GM12878 (cell line): ENCODE measurements at regions not wholly inside any gene's neighbourhood (a gene's known extent, or its start where the extent isn't known, plus 50 kb on each side); places are given as distances from the start of the nearest gene placed in this dataset.

ENCODE experiments used
- ATAC-seq: fragments of 200-7000 bp; cut with Tn5 transposase; 3 replicates; pipeline ENCODE4 v1.9.1; 2020; ENCODE audit warnings: mild to moderate bottlenecking, moderate library complexity
- BruUV-seq: library from RNA; stranded (reverse); fragments of 400-500 nt; replicated peaks from 2 replicates; lab custom pipeline; 2021; lab: Mats Ljungman, UMichigan
- CTCF ChIA-PET: fragments of 300-600 bp; sonication (Branson Sonifier 250); formaldehyde crosslinking; extraction: SDS; loops from one replicate; lab custom pipeline; 2021; ENCODE audit warnings: inconsistent platforms; lab: Yijun Ruan, JAX
- POLR2A ChIA-PET: fragments of 350-600 bp; formaldehyde crosslinking; extraction: SDS; loops from one replicate; lab custom pipeline; 2021; ENCODE audit warnings: inconsistent platforms; lab: Charles Lee
- RAD21 ChIA-PET: fragments of 300-600 bp; sonication (Branson Sonifier 250); formaldehyde crosslinking; loops from one replicate; lab custom pipeline; 2023; ENCODE audit warnings: antibody characterized with exemption; ENCODE audit not compliant: unreplicated experiment; lab: Charles Lee
- SMC1A ChIA-PET: fragments of 300-600 bp; sonication (Branson Sonifier 250); formaldehyde crosslinking; loops from one replicate; lab custom pipeline; 2023; ENCODE audit not compliant: unreplicated experiment, uncharacterized antibody; lab: Charles Lee
- DNase-seq: peaks from one replicate; pipeline ENCODE4 v3.0.0-alpha.2; 2011; ENCODE audit warnings: low read depth, low spot score
- FAIRE-seq: peaks from 3 replicates; lab custom pipeline; 2011; peaks lifted over from hg19 to GRCh38; lab: Jason Lieb, UNC
- H2AFZ ChIP-seq: 2 replicates; pipeline ENCODE4 v1.6.0; 2011; ENCODE audit warnings: low read depth, low read length, control low read depth; ENCODE audit not compliant: control insufficient read depth
- H3K27ac ChIP-seq: 2 replicates; pipeline ENCODE4 v1.5.1; 2011; ENCODE audit warnings: control low read depth; ENCODE audit not compliant: control insufficient read depth, insufficient read depth
- H3K27me3 ChIP-seq, 2 experiments: replicated peaks in 1 of 2; 2 replicates each; pipeline versions ENCODE4 v1.6.0 to v1.6.1; 2011; ENCODE audit warnings: low read length in 1 of 2; ENCODE audit not compliant: control insufficient read depth in 2 of 2, insufficient read depth in 2 of 2
- H3K36me3 ChIP-seq, 2 experiments: 2 replicates each; pipeline ENCODE4 v1.5.1; 2011; ENCODE audit warnings: low read length in 1 of 2; ENCODE audit not compliant: control insufficient read depth in 2 of 2, insufficient read depth in 2 of 2
- H3K4me1 ChIP-seq: 2 replicates; pipeline ENCODE4 v1.6.1; 2011; ENCODE audit warnings: mild to moderate bottlenecking, low read length, moderate library complexity, mixed read lengths; ENCODE audit not compliant: control insufficient read depth, insufficient read depth
- H3K4me2 ChIP-seq: 2 replicates; pipeline ENCODE4 v1.6.0; 2011; ENCODE audit warnings: control low read depth; ENCODE audit not compliant: control insufficient read depth, insufficient read depth
- H3K4me3 ChIP-seq: fragments of 200-600 bp; sonication (generic); 2 replicates; pipeline ENCODE4 v1.5.1; 2016
- H3K79me2 ChIP-seq: 2 replicates; pipeline ENCODE4 v1.6.0; 2011; ENCODE audit warnings: low read length; ENCODE audit not compliant: control insufficient read depth, insufficient read depth
- H3K9ac ChIP-seq: 2 replicates; pipeline ENCODE4 v1.8.0; 2011; ENCODE audit warnings: low read length, control low read depth, mixed read lengths; ENCODE audit not compliant: control insufficient read depth, insufficient read depth
- H3K9me3 ChIP-seq: replicated peaks from 3 replicates; pipeline ENCODE4 v1.5.1; 2011; ENCODE audit warnings: mild to moderate bottlenecking, low read length; ENCODE audit not compliant: control insufficient read depth, insufficient read depth
- H4K20me1 ChIP-seq: 2 replicates; pipeline ENCODE4 v1.6.0; 2011; ENCODE audit not compliant: control insufficient read depth, insufficient read depth
- BACH1 ChIP-seq: fragments of 450-650 bp; IDR thresholded peaks from 2 replicates; pipeline ENCODE4 v1.6.1; 2017; ENCODE audit warnings: mild to moderate bottlenecking, borderline replicate concordance
- DPF2 ChIP-seq: fragments of 450-650 bp; IDR thresholded peaks from 2 replicates; pipeline ENCODE4 v1.6.1; 2017; ENCODE audit warnings: mild to moderate bottlenecking
- RFX5 ChIP-seq: IDR thresholded peaks from 2 replicates; pipeline ENCODE4 v1.6.1; 2011; ENCODE audit warnings: low read depth, low read length, improper control_type of control experiment
- ZZZ3 ChIP-seq: IDR thresholded peaks from 2 replicates; pipeline ENCODE4 v1.6.1; 2011; ENCODE audit warnings: low read depth; ENCODE audit not compliant: control insufficient read depth, insufficient read length
- WGBS: methylation state at CpG from one replicate; pipeline ENCODE4 v1.1.6; 2016; ENCODE audit warnings: low lambda C conversion rate; ENCODE audit not compliant: insufficient replicate concordance, insufficient coverage; ENCODE audit errors: missing lambda C conversion rate; 5-methylcytosine and 5-hydroxymethylcytosine counted together
- in situ Hi-C: fragments of 300-500 bp; cut with MboI; formaldehyde crosslinking; loops from 9 replicates; pipeline ENCODE4 v1.14.3; 2018; ENCODE audit warnings: mixed read lengths
- intact Hi-C: fragments of 100-400 bp; cut with micrococcal nuclease; formaldehyde crosslinking; loops from one replicate; pipeline ENCODE4 v1.14.2; 2022; ENCODE audit not compliant: unreplicated experiment
- TF ChIP-seq, protein P1 (sequence below): fragments of 450-650 bp; IDR thresholded peaks from 2 replicates; pipeline ENCODE4 v1.6.1; 2017; ENCODE audit warnings: mild to moderate bottlenecking
- TF ChIP-seq, protein P2 (sequence below): fragments of 450-650 bp; IDR thresholded peaks from 2 replicates; pipeline ENCODE4 v1.6.1; 2014; ENCODE audit warnings: mild to moderate bottlenecking
- TF ChIP-seq, protein P3 (sequence below): IDR thresholded peaks from 2 replicates; pipeline ENCODE4 v1.6.1; 2012; ENCODE audit warnings: improper control_type of control experiment, low read depth, low read length; ENCODE audit not compliant: insufficient replicate concordance
- TF ChIP-seq, protein P4 (sequence below): fragments of 150-350 bp; IDR thresholded peaks from 2 replicates; pipeline ENCODE4 v1.6.1; 2014; ENCODE audit warnings: mild to moderate bottlenecking, low read depth, low read length

DNA sequence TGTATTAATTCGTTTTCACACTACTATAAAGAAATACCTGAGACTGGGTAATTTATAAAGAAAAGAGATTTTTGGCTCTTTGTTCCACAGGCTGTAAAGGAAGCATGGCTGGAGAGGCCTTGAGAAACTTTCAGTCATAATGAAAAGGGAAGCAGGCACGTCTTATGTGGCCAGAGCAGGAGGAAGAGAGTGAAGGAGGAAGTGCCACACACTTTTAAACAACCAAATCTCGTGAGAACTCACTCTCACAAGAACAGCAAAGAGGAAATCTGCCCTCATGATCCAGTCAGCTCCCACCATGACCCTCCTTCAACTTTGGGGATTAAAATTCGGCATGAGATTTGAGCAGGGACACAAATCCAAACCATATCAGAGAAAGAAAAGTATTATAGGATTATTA, 1255.9 kb upstream of the MIR17HG start:
- Histone ChIP-seq H3K27me3 (no peaks in the 10 kb centered on the region), H3K4me2 (no peak overlapping the region), H3K36me3 (no peaks in the 10 kb centered on the region), H3K4me3 (no peak overlapping the region), H3K27ac (no peak overlapping the region), H3K4me1 (no peaks in the 10 kb centered on the region), H3K79me2 (no peaks in the 10 kb centered on the region), H3K9me3 (no peaks in the 10 kb centered on the region), H4K20me1 (no peaks in the 10 kb centered on the region), H2AFZ (no peak overlapping the region), H3K9ac (no peak overlapping the region)
- POLR2A ChIA-PET, result no interaction called here
- ATAC-seq, result peak; percentile 36; the same call in 2 of the 3 replicates
- RAD21 ChIA-PET, result no interaction called here
- TF ChIP-seq RFX5, result no peak
- DNase-seq, result no peak
- in situ Hi-C loops, result no loop called here
- CTCF ChIA-PET, result no interaction called here
- SMC1A ChIA-PET, result no interaction called here
- 1% methylated on average over 4 of the region's 4 CpGs for WGBS
- no TSS peak for BruUV-seq
- FAIRE-seq, result no peak
- intact Hi-C loops, result no loop called here

DNA sequence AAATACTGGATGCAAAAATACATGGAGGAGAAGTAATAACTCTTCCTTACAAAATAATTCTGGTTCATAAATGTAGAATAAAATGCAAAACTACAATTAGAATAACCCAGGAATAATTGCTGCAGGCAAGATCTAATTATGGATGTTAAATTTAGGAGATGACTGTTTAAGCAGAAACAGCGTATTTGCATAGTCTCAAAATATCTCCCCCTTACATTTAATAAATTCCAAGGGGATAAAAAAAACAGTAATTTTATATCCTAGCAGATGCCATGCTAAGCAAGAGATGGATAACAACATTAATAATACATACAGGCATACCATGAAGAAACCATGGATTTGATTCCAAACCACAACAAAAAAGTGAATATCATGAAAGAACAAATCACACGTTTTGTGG, 1253.1 kb upstream of the MIR17HG start:
- Histone ChIP-seq H3K79me2 (no peaks in the 10 kb centered on the region), H3K4me3 (no peak overlapping the region), H4K20me1 (no peaks in the 10 kb centered on the region), H3K27me3 (no peaks in the 10 kb centered on the region), H3K36me3 (no peaks in the 10 kb centered on the region), H3K9me3 (no peaks in the 10 kb centered on the region), H3K9ac (no peak overlapping the region), H3K4me2 (no peak overlapping the region), H3K27ac (no peak overlapping the region), H3K4me1 (no peaks in the 10 kb centered on the region), H2AFZ (no peak overlapping the region)
- intact Hi-C loops (no loop called here), in situ Hi-C loops (no loop called here)
- SMC1A ChIA-PET, result no interaction called here
- POLR2A ChIA-PET, result no interaction called here
- DNase-seq (no peak), FAIRE-seq (no peak), ATAC-seq (no peak)
- RAD21 ChIA-PET, result no interaction called here
- CTCF ChIA-PET, result no interaction called here
- 23% methylated on average over 2 of the region's 2 CpGs for WGBS
- BruUV-seq, result no TSS peak
- TF ChIP-seq ZZZ3 (no peak), DPF2 (no peak), BACH1 (no peak)
- TF ChIP-seq, protein P1, sequence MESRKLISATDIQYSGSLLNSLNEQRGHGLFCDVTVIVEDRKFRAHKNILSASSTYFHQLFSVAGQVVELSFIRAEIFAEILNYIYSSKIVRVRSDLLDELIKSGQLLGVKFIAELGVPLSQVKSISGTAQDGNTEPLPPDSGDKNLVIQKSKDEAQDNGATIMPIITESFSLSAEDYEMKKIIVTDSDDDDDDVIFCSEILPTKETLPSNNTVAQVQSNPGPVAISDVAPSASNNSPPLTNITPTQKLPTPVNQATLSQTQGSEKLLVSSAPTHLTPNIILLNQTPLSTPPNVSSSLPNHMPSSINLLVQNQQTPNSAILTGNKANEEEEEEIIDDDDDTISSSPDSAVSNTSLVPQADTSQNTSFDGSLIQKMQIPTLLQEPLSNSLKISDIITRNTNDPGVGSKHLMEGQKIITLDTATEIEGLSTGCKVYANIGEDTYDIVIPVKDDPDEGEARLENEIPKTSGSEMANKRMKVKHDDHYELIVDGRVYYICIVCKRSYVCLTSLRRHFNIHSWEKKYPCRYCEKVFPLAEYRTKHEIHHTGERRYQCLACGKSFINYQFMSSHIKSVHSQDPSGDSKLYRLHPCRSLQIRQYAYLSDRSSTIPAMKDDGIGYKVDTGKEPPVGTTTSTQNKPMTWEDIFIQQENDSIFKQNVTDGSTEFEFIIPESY, result no peak
- TF ChIP-seq, protein P2, sequence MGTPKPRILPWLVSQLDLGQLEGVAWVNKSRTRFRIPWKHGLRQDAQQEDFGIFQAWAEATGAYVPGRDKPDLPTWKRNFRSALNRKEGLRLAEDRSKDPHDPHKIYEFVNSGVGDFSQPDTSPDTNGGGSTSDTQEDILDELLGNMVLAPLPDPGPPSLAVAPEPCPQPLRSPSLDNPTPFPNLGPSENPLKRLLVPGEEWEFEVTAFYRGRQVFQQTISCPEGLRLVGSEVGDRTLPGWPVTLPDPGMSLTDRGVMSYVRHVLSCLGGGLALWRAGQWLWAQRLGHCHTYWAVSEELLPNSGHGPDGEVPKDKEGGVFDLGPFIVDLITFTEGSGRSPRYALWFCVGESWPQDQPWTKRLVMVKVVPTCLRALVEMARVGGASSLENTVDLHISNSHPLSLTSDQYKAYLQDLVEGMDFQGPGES, result no peak
- TF ChIP-seq, protein P3, sequence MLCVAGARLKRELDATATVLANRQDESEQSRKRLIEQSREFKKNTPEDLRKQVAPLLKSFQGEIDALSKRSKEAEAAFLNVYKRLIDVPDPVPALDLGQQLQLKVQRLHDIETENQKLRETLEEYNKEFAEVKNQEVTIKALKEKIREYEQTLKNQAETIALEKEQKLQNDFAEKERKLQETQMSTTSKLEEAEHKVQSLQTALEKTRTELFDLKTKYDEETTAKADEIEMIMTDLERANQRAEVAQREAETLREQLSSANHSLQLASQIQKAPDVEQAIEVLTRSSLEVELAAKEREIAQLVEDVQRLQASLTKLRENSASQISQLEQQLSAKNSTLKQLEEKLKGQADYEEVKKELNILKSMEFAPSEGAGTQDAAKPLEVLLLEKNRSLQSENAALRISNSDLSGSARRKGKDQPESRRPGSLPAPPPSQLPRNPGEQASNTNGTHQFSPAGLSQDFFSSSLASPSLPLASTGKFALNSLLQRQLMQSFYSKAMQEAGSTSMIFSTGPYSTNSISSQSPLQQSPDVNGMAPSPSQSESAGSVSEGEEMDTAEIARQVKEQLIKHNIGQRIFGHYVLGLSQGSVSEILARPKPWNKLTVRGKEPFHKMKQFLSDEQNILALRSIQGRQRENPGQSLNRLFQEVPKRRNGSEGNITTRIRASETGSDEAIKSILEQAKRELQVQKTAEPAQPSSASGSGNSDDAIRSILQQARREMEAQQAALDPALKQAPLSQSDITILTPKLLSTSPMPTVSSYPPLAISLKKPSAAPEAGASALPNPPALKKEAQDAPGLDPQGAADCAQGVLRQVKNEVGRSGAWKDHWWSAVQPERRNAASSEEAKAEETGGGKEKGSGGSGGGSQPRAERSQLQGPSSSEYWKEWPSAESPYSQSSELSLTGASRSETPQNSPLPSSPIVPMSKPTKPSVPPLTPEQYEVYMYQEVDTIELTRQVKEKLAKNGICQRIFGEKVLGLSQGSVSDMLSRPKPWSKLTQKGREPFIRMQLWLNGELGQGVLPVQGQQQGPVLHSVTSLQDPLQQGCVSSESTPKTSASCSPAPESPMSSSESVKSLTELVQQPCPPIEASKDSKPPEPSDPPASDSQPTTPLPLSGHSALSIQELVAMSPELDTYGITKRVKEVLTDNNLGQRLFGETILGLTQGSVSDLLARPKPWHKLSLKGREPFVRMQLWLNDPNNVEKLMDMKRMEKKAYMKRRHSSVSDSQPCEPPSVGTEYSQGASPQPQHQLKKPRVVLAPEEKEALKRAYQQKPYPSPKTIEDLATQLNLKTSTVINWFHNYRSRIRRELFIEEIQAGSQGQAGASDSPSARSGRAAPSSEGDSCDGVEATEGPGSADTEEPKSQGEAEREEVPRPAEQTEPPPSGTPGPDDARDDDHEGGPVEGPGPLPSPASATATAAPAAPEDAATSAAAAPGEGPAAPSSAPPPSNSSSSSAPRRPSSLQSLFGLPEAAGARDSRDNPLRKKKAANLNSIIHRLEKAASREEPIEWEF, result no peak
- TF ChIP-seq, protein P4, sequence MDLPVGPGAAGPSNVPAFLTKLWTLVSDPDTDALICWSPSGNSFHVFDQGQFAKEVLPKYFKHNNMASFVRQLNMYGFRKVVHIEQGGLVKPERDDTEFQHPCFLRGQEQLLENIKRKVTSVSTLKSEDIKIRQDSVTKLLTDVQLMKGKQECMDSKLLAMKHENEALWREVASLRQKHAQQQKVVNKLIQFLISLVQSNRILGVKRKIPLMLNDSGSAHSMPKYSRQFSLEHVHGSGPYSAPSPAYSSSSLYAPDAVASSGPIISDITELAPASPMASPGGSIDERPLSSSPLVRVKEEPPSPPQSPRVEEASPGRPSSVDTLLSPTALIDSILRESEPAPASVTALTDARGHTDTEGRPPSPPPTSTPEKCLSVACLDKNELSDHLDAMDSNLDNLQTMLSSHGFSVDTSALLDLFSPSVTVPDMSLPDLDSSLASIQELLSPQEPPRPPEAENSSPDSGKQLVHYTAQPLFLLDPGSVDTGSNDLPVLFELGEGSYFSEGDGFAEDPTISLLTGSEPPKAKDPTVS, result no peak
